Lower leg skin (tissue), 3 donors: ENCODE measurements at regions not wholly inside any gene's neighbourhood (a gene's known extent, or its start where the extent isn't known, plus 50 kb on each side); places are given as distances from the start of the nearest gene placed in this dataset.

ENCODE experiments used
- CTCF ChIP-seq, 3 donors: fragments of 450-650 bp; IDR thresholded peaks; one replicate each; pipeline ENCODE4 v1.5.1; 2016; ENCODE audit warnings: antibody characterized with exemption in 3 of 3, mild to moderate bottlenecking in 3 of 3, moderate library complexity in 2 of 3
- POLR2A ChIP-seq, 2 donors: fragments of 450-650 bp; IDR thresholded peaks; one replicate each; pipeline ENCODE4 v1.6.1; 2016 to 2017; ENCODE audit warnings: antibody characterized with exemption in 2 of 2, mild to moderate bottlenecking in 1 of 2, moderate library complexity in 1 of 2

GRCh38 chrX:137305404-137305803 is 260.5 kb upstream of the ZIC3 start:
- TF ChIP-seq POLR2A (IDR thresholded peaks at IDR 0.05) (no peak), CTCF (IDR thresholded peaks at IDR 0.05) (no peak)
